OCI-LY1 (cell line): ENCODE measurements at regions not wholly inside any gene's neighbourhood (a gene's known extent, or its start where the extent isn't known, plus 50 kb on each side); places are given as distances from the start of the nearest gene placed in this dataset.

Source experiments
- CTCF ChIP-seq: fragments of 200-600 bp; sonication (generic), shearing (Covaris generic); IDR thresholded peaks from 2 replicates; pipeline ENCODE4 v1.5.1; 2017; ENCODE audit warnings: mild to moderate bottlenecking, antibody characterized with exemption, low read length, moderate library complexity, mixed read lengths
- EZH2 ChIP-seq: fragments of 200-600 bp; sonication (generic), shearing (Covaris generic); IDR thresholded peaks from 2 replicates; pipeline ENCODE4 v1.8.0; 2017; ENCODE audit warnings: borderline replicate concordance, mixed run types, mild to moderate bottlenecking, antibody characterized with exemption, low read length, moderate library complexity, mixed read lengths

- TF ChIP-seq CTCF (no peak), EZH2 (no peak)
Measured at GRCh38 chr2:4900861-4901770, 791.1 kb upstream of the SOX11 start.
